Right ventricle myocardium superior (tissue), 1 donor: ENCODE measurements at regions not wholly inside any gene's neighbourhood (a gene's known extent, or its start where the extent isn't known, plus 50 kb on each side); places are given as distances from the start of the nearest gene placed in this dataset.
A peak's percentile ranks its signal among the peaks of the same experiment; 100 is the strongest.
"Not testable (repeated sequence)": the region's sequence is repeated elsewhere in the genome, so short reads cannot be mapped to it uniquely, and the experiment has no call there.

ENCODE experiments used
- ATAC-seq: fragments of 200-7000 bp; cut with Tn5 transposase; one replicate; pipeline ENCODE4 v1.9.1; 2020; ENCODE audit warnings: mild to moderate bottlenecking; ENCODE audit not compliant: poor library complexity
- DNase-seq: peaks from one replicate; pipeline ENCODE4 v3.0.0-alpha.2; 2020
- intact Hi-C: fragments of 100-400 bp; cut with DNase I; formaldehyde crosslinking; loops from one replicate; pipeline ENCODE4 v1.11.2; 2022
- donor health status: DM: no; HTN: yes; CAD: no; lungs with severe emphysema.

GRCh38 chr10:90199513-90199912 lies 498.1 kb downstream of the KIF20B start:
- DNase-seq (no peak), ATAC-seq (no peak)
- intact Hi-C loops: no loop called here

GRCh38 chr10:90204131-90204955 lies 503.0 kb downstream of the KIF20B start:
- DNase-seq: no peak
- intact Hi-C loops: no loop called here

GRCh38 chr10:90204956-90205314 lies 503.5 kb downstream of the KIF20B start:
- intact Hi-C loops: no loop called here
- ATAC-seq (no peak), DNase-seq (no peak)

More at GRCh38 chr10:90204131-90204955, 503.0 kb downstream of the KIF20B start:
- no peak for ATAC-seq

- ATAC-seq (no peak), DNase-seq (no peak)
- intact Hi-C loops: no loop called here
These were observed 503.9 kb downstream of the KIF20B start for GRCh38 chr10:90205340-90205739.

- ATAC-seq: no peak
- intact Hi-C loops: no loop called here
- DNase-seq: no peak
These were observed 512.0 kb downstream of the KIF20B start for GRCh38 chr10:90213346-90213745.

GRCh38 chr10:90218846-90219245 lies 517.5 kb downstream of the KIF20B start:
- intact Hi-C loops: no loop called here
- no peak for DNase-seq
- no peak for ATAC-seq

- ATAC-seq: no peak
These were observed 521.0 kb downstream of the KIF20B start for GRCh38 chr10:90222372-90222771.

GRCh38 chr10:90222939-90223338 lies 521.5 kb downstream of the KIF20B start:
- DNase-seq (no peak), ATAC-seq (no peak)
- intact Hi-C loops: no loop called here

More at GRCh38 chr10:90222372-90222771, 521.0 kb downstream of the KIF20B start:
- intact Hi-C loops: no loop called here
- DNase-seq: no peak

- peak; percentile 92 for ATAC-seq
- intact Hi-C loops: no loop called here
- DNase-seq: no peak
These were observed 523.6 kb downstream of the KIF20B start for GRCh38 chr10:90224791-90225566.

- no peak for DNase-seq
- intact Hi-C loops: no loop called here
- ATAC-seq: no peak
These were observed 525.1 kb downstream of the KIF20B start for GRCh38 chr10:90226517-90226916.

GRCh38 chr10:90227217-90227656 lies 525.8 kb downstream of the KIF20B start:
- DNase-seq: no peak
- intact Hi-C loops: no loop called here

GRCh38 chr10:90227786-90228185 lies 526.4 kb downstream of the KIF20B start:
- ATAC-seq (no peak), DNase-seq (no peak)
- intact Hi-C loops: no loop called here

More at GRCh38 chr10:90227217-90227656, 525.8 kb downstream of the KIF20B start:
- ATAC-seq: no peak

- DNase-seq (no peak), ATAC-seq (no peak)
- intact Hi-C loops: no loop called here
These were observed 528.1 kb downstream of the KIF20B start for GRCh38 chr10:90229486-90229885.

- intact Hi-C loops, ATAC-seq, DNase-seq: not testable (repeated sequence)
These were observed 532.4 kb downstream of the KIF20B start for GRCh38 chr10:90233805-90234204.

- intact Hi-C loops: no loop called here
- DNase-seq (no peak), ATAC-seq (no peak)
These were observed 544.2 kb downstream of the KIF20B start for GRCh38 chr10:90245623-90246022.

- ATAC-seq, DNase-seq, intact Hi-C loops: not testable (repeated sequence)
These were observed 549.4 kb downstream of the KIF20B start for GRCh38 chr10:90250784-90251183.

GRCh38 chr10:90269699-90270098 lies 568.3 kb downstream of the KIF20B start:
- intact Hi-C loops: no loop called here
- no peak for DNase-seq
- no peak for ATAC-seq

- intact Hi-C loops: no loop called here
- DNase-seq: no peak
These were observed 573.5 kb downstream of the KIF20B start for GRCh38 chr10:90274721-90275468.

GRCh38 chr10:90276894-90277475 lies 575.6 kb downstream of the KIF20B start:
- intact Hi-C loops: no loop called here
- ATAC-seq: peak; percentile 78

More at GRCh38 chr10:90274721-90275468, 573.5 kb downstream of the KIF20B start:
- ATAC-seq: no peak

More at GRCh38 chr10:90276894-90277475, 575.6 kb downstream of the KIF20B start:
- DNase-seq: no peak
